Right lobe of liver (tissue), 4 donors: ENCODE measurements at regions not wholly inside any gene's neighbourhood (a gene's known extent, or its start where the extent isn't known, plus 50 kb on each side); places are given as distances from the start of the nearest gene placed in this dataset.

ENCODE experiments used
- CTCF ChIP-seq, 4 donors: fragments of 200-600 bp in 3 of 4; fragments of 450-650 bp in 1 of 4; IDR thresholded peaks; one replicate each; pipeline versions ENCODE4 v1.5.1 to v1.8.0; 2016 to 2022; ENCODE audit warnings: antibody characterized with exemption in 4 of 4, mild to moderate bottlenecking in 2 of 4
- POLR2A ChIP-seq: fragments of 450-650 bp; IDR thresholded peaks from one replicate; pipeline ENCODE4 v1.6.1; 2017; ENCODE audit warnings: antibody characterized with exemption, mild to moderate bottlenecking
- donor health status: DM: no; HTN: no; CAD: no.
- donor health status: DM: no; HTN: no; CAD: no.
- donor health status: DM: no; HTN: yes; CAD: no.

- no peak for TF ChIP-seq CTCF (IDR thresholded peaks at IDR 0.05)
- no peak for TF ChIP-seq POLR2A
These were observed 231.8 kb downstream of the PIK3R1 start for GRCh38 chr5:68447136-68447929.
